Erythroblast (primary cell): ENCODE measurements at regions not wholly inside any gene's neighbourhood (a gene's known extent, or its start where the extent isn't known, plus 50 kb on each side); places are given as distances from the start of the nearest gene placed in this dataset.

Experiments used
- DNase-seq, 2 experiments: peaks; one replicate each; lab custom pipeline; 2025; lab: John Stamatoyannopoulos, UW
- GATA1 ChIP-seq: IDR thresholded peaks from 2 replicates; pipeline ENCODE4 v1.6.1; 2011; ENCODE audit warnings: low read depth, mild to moderate bottlenecking, control low read depth, low read length, moderate library complexity
- POLR2A ChIP-seq: IDR thresholded peaks from 2 replicates; pipeline ENCODE4 v1.6.1; 2011; ENCODE audit warnings: mild to moderate bottlenecking, low read length

GRCh38 chr13:111915104-111915551 lies 151.8 kb upstream of the SOX1 start:
- no peak for DNase-seq
- TF ChIP-seq POLR2A (no peak), GATA1 (no peak)

DNA sequence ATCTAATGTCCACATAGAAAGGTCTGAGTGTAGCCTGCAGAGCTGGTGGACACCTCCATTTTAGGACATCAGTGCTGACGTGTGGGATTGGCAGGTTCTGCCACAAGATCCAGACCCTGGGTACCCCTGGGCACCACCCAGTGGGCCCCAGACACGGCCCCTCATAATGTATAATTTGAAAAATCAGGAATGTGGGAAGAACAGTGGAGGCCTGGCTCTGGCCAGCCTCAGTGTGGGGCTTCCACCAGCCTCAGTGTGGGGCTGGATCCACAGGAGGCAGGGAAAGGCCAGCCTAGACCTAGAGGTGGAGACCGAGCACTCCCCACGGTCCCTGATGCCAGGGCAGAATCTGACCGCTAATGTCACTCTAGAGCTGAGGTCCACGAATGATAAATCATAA lies 150.7 kb upstream of the SOX1 start:
- no peak for DNase-seq
- TF ChIP-seq POLR2A (no peak), GATA1 (no peak)

- DNase-seq, result no peak
Observed at GRCh38 chr13:111917086-111917485, 149.9 kb upstream of the SOX1 start.

DNA sequence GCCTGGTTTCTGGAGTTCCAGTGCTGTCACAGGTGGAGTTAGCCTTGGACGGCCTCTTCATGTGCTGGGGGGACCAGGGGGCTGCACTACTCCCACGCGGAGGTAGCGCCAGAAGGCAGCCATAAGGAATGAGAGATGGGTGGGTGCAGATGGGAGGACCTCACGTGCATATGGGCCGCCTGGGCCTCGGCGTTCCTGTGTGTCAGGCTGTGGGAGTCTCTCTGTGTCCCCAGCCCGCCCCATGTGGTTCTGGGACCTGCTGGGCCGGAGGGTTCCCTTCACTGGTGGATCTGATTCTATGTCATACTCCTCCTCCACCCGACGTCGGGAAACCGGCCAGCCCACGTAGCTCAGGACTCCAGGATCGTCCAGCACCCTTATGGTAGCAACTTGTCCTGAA lies 149.0 kb upstream of the SOX1 start:
- DNase-seq, result no peak
- TF ChIP-seq GATA1 (no peak), POLR2A (no peak)

More at GRCh38 chr13:111917086-111917485, 149.9 kb upstream of the SOX1 start:
- TF ChIP-seq POLR2A, result no peak
- no peak for TF ChIP-seq GATA1

DNA sequence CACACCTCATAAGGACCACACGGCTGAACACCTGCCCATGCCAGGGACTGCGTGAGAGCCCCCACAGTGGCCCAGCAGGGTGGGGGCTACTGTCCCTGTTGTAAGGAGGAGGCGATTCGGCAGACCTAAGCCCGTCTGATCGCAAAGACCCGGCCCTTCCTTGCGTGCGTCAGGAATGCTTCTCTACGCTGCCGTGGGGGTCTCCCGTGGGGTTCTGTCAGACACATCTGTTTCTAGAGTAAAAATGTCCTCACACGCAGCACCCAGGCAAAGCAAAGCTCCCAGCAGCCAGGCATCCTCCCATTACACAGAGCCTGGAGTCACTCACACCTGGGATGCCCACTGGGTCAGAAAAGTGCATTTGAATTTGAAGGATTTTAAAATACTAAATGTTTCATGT lies 147.7 kb upstream of the SOX1 start:
- TF ChIP-seq GATA1, result no peak
- no peak for DNase-seq

GRCh38 chr13:111919849-111920248 lies 147.1 kb upstream of the SOX1 start:
- no peak for DNase-seq
- TF ChIP-seq POLR2A, result no peak
- no peak for TF ChIP-seq GATA1

DNA sequence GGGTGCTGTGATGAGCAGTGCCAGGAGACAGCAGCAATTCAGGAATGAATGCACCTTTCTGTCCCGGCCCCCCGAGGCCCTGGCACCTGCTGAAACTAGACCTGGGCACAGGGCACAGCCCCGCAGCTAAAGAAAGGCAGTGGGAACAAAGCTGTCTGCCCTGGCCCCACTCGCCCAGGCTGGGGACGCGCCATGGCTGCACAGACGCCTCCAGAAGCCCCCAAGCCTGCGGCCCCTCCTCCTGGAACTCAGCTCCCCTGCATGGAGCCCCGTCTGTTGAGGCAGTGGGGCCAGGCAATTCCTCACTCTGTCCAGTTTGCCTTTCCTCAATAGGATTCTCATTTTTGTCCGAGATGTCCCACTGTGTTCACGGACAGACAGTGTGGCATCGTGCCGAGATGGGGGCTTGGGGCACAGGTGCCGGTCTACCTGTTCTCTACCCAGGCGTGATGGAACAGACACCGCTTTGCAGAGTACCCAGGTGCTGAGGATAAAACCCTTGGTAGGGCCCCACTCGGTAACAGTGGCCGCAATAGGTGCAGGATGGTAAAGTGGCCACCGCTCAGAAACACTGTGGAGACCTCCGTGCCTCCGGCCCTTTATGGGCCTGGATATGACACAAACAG lies 146.5 kb upstream of the SOX1 start:
- DNase-seq, result no peak
- no peak for TF ChIP-seq POLR2A
- no peak for TF ChIP-seq GATA1

GRCh38 chr13:111920932-111921705 lies 145.8 kb upstream of the SOX1 start:
- TF ChIP-seq POLR2A, result no peak
- TF ChIP-seq GATA1, result no peak
- no peak for DNase-seq

DNA sequence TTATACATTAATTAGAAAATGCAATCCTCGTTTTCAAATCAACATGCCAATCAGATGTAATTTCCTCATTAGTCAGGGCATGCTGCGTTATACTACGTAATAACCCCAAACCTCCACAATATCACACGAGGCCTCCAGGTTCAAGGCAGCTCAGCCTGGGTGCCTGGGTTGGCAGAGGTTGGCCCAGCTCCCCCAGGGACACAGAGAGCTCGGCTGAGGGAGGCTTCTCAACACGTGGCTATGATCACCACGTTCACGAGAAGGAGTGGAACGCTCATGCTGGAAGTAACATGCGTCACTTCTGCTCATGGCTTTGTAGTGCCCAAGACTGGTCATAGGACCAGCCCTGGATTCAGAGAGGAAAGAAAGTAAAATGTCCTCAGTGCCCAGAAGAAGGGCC lies 144.9 kb upstream of the SOX1 start:
- no peak for DNase-seq
- no peak for TF ChIP-seq POLR2A
- no peak for TF ChIP-seq GATA1

DNA sequence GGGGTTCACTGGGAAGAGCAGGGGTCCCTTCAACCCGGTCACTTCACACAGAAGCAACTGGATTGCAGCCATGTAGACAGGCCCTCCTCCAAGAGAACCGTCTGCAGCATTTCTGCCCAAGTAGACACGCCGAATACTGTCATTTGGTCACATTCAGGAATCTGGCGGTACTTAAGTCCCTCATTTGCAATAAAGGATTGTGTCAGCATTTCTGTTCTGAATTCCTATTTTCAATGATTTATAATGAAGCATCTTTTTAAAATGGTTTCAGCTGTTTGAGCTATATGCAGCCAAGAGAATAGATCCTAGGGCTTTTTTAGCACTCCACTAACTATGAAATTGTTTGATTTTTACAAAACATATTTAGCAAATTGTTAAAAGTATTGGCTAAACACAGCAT lies 143.5 kb upstream of the SOX1 start:
- DNase-seq, result no peak

DNA sequence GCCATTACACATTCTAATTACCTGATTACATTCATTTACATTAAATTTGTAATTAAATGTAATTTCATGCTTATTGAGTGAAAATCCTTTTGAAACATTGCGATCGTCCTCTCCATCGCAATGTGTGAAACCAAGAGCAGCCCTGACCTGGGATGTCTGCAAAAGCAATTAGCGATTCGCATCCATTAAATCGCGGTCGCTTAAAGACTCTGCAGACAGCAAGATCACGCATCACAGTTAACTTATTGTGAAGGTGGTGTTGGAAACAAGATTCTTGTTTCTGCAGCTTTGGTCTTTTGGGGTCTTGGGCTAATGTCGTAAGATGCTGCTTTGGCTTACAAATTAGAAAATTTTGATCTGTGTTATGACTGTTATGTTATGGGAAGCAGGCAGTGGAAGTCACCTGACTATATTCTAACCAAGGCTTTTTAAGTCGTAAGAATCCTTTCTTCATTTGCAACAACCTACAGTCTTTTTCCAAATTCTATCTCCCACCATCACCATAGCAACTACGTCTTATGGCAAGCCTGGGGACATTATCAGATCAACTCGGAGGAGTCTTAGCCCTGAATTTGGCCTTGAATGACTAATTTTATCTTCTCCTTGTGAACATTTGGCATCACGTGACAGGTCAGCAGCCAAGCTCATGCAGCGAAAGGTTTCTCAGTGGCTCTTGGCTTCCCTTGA lies 142.8 kb upstream of the SOX1 start:
- TF ChIP-seq GATA1, result no peak
- no peak for TF ChIP-seq POLR2A
- no peak for DNase-seq

More for the DNA sequence above, 143.5 kb upstream of the SOX1 start:
- TF ChIP-seq POLR2A, result no peak
- no peak for TF ChIP-seq GATA1

- DNase-seq, result no peak
- TF ChIP-seq GATA1 (no peak), POLR2A (no peak)
Observed at GRCh38 chr13:111924678-111925075, 142.3 kb upstream of the SOX1 start.

DNA sequence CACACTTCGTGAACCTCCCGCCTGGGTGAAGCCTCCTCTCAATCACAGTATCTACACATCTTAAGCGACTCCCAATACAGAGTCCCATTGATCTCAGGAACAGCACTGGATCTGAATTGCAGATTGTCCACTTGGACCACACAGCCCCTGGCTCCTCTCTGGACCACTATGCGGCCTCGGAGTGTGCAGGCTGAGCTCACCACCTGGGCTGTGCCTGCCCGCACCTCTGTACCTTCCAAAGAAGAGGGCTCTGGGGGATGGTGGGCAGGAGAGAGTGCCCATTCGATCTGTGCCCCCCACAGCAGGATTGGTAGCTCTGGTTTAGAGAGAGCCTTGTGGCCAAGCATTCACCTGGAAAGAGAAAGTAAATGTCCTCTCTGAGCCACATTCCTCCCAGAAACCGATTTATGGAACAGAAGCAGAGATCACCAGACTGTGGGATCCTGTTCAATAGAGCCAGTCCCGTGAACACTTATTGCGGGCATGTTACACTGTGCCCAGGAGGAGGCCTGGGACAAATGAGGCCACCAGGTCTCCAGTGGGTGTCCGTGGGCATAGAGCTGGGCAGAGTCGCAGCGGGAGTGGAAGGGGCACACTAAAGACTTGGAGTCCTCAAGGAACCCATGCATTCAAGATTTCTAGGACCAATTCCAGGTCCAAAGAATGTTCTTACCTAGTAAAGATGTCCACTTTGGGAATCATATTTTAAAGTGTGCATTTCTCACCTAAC lies 141.6 kb upstream of the SOX1 start:
- no peak for TF ChIP-seq POLR2A
- TF ChIP-seq GATA1, result no peak
- no peak for DNase-seq

DNA sequence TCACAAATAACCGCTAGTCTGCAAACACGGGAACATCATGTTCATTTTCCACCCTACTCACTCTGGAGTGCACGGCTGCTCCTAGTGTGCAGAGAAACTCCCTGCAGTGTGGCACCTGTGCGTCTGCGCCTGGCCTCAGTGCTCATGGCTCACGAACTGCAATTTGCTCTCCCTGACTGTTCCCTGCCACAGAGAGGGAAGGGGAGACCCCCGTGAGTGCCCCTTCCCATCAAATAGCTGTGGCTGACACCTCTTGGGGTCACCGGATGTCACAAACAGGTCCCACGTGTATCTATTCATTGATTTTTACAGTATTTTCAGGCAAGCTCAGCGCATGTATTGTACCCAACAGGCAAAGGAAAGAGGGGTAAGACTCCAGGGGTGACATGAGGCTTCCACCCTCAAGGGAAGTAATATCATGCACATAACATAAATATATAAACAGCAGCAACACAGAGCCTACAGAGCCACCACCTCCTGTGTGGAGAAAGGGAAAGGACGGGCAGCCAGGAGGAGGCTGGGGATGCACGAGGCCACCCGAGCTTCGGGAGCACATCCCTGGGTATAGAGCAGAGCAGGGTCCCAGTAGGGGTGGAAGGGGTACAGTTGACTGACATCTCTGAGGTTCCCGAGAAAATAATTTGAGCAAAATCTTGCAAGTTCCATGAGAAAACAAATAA lies 140.3 kb upstream of the SOX1 start:
- TF ChIP-seq GATA1, result no peak
- TF ChIP-seq POLR2A, result no peak
- DNase-seq, result no peak
